ENCODE measurements at regions not wholly inside any gene's neighbourhood (a gene's known extent, or its start where the extent isn't known, plus 50 kb on each side); places are given as distances from the start of the nearest gene placed in this dataset.
"Not testable (repeated sequence)": the region's sequence is repeated elsewhere in the genome, so short reads cannot be mapped to it uniquely, and the experiment has no call there.

DNA sequence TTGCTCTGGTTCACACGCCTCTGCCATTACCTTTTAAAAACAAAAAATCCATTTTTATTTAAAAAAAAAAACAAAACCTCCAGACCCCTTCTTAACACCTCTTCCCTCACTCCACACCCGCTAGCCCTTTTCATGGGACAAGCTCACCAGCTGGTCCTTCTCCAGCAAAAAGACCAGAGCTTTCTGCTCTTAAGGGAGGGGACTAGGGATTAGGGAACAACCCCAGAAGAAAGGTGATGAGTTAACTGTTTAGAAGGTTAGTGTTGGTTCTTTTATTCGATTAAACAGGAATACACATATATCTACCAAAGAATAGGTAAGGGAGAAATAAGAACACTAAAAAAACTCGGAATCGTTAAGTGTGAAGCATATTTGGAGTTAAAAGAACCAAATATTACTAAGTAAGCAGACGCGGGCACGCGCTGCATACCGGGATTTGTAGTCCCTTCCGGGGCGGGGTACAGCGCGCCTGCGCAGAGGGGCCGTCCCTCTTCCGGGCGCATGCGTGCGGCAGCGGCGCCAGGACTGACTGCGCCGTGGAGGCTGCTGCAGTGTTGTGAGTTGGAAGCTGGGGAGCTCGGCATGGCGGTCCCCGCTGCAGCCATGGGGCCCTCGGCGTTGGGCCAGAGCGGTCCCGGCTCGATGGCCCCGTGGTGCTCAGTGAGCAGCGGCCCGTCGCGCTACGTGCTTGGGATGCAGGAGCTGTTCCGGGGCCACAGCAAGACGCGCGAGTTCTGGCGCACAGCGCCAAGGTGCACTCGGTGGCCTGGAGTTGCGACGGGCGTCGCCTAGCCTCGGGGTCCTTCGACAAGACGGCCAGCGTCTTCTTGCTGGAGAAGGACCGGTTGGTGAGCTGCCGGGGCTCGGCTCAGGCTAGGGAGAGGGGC, 92.6 kb upstream of the FAM153A start:
- peak in 1 of 11 donors; percentile 3 for DNase-seq (ENCODE audit: extremely low read depth in 1 of 11, low read depth in 9 of 11, low spot score in 4 of 11)

DNA sequence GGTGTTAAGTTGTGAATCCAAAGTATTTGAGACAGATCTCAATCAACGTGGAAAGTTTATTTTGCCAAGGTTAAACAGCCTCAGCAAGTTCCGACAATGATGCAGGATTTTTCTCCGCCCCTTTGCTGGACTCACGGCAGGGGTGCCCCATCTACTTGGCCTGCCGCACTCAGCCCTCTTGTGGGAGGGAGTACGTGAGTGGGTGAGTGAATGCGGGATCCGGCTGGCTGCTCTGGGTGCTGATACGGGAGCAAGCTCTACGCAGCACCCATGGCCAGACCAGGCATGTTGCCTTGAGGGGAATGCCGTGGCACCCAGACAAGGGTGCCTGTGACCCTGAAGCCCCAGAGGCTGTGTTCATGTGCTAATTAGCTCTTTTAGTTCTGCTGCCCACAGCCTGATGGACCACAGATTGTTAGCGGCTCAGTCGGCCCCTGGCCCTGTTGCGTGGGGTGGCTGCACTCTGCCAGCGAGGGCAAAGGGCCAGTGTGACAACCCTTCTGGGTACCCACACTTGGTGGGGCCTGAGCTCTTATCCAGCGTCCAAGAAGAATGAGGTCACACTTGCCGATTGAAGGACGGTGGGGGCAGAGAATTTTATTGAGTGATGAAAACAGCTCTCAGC, 81.2 kb upstream of the FAM153A start:
- not testable (repeated sequence) for DNase-seq (ENCODE audit: extremely low read depth in 1 of 11, low read depth in 9 of 11, low spot score in 4 of 11)

DNA sequence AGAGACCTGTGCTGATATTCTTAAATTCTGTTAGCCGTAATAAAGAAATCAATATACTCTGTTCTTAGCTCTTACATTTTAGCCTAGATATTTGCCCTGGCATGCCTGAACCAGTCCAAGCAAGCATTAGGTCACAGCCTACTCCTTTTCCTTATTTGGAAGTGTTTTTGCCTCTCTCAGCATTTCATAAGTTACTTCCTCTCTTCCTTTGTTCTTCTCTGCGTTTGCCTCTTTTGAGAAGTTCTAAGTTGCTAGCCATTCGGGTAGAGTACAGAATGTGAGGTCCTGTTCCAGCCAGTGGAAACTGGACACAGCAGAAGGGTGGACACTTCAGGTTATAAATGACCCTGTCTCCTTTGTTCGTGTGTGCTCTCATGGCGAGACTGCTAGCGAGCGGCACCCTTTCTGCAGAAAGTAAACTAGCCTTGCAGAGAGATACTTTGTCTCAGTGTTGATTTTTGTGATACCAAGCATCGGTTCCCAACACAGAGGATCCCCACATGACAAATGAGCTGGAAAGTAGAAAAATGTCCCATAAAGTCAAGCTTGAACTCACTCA, 75.0 kb upstream of the FAM153A start:
- DNase-seq (ENCODE audit: extremely low read depth in 1 of 11, low read depth in 9 of 11, low spot score in 4 of 11) = not testable (repeated sequence)

DNA sequence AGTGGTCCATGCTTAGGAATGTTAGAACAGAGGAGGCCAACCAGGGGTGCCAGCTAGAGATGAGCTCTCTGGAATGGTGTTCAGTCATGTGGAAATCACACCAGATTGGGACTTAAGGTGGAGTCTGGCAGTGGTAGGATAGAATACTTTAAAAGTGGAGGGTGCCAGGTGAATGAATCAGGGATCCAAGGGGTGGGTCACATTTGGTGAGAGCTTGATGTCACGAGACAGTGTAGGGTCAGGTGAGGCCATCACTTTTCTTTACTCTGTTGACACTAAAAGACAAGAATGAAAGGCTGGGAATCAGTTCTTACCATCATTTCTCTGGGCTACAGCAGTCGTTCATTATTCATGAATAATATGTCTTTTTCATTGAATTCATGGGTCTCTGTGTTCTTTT, 73.8 kb upstream of the FAM153A start:
- not testable (repeated sequence) for DNase-seq (ENCODE audit: extremely low read depth in 1 of 11, low read depth in 9 of 11, low spot score in 4 of 11)

DNA sequence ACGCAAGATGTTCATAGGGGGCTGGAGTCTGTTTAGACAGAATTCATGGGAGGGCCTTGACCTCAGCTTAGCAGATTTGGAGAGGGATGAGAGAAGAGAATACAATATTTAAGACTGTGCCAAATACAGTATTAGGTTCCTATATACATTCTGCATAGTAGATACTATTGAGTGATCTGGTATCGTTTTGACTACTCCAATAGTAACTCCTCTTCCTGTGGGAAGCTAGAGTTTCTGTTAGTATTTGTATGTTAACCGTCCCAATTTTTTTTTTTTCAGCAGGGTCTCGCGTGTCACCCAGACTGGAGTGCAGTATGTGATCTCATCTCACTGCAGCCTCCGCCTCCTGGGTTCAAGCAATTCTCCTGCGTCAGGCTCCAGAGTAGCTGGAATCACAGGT, 65.2 kb upstream of the FAM153A start:
- not testable (repeated sequence) for DNase-seq (ENCODE audit: extremely low read depth in 1 of 11, low read depth in 9 of 11, low spot score in 4 of 11)

DNA sequence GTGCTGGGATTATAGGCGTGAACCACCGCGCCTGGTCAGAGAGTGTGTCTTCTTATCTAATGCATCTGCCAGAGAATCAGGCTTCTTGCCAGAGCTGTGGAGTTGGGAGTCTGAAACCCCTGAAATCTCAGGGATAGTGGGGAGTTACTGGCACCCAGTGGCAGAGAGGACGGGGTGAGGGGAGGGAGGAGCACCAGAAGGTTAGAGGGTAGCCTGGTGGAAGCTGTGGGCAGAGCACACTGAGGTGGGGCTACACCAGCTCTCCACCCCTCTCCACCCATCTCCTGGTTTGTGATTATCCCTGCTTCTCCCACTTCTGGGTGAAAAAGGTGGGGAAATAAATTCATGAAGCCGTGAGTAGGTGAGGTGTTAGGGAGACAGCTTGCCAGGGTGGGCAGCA, 63.9 kb upstream of the FAM153A start:
- not testable (repeated sequence) for DNase-seq (ENCODE audit: extremely low read depth in 1 of 11, low read depth in 9 of 11, low spot score in 4 of 11)

DNA sequence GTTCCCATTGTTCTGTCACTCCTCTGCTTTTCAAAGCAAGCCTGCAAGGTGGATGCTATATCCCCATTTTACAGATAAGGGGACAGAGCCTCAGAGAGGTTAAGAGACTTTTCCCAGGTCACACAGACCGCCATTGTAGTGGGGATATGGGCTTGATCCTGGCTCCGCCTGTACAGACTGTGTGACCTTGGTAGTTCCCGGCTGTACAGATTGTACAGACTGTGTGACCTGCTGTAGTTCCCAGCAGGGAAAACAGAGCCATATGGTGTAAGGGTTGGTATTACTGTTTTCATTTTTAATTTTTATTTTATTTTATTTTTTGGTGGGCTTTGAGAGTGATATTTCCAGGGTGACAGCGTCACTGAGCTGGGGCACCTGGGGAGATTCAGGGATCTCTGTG, 63.2 kb upstream of the FAM153A start:
- not testable (repeated sequence) for DNase-seq (ENCODE audit: extremely low read depth in 1 of 11, low read depth in 9 of 11, low spot score in 4 of 11)

DNA sequence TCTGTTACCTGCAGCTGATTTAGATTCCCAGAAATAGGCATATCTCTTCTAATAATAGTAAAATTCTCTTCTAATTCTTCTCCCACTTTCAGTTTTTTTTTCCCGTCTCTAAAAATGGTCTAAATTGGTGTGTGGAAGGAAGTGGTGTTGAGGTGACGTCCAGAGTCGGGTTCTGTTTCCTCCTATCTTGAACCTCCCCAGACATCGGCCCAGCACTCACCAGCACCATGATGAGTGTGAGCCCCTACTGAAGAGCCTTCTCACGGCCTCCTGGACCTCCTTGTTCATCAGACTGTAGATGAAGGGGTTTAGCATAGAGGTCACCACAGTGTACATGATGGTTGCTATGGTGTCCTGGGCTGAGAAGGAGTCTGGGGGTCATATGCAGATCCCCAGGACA, 53.5 kb upstream of the FAM153A start:
- DNase-seq (ENCODE audit: extremely low read depth in 1 of 11, low read depth in 9 of 11, low spot score in 4 of 11) = not testable (repeated sequence)
